ENCODE measurements at regions not wholly inside any gene's neighbourhood (a gene's known extent, or its start where the extent isn't known, plus 50 kb on each side); places are given as distances from the start of the nearest gene placed in this dataset.

GRCh38 chr9:31314241-31314640, 1070.2 kb upstream of the ACO1 start:
- H3K4me2 ChIP-seq (ENCODE audit: control insufficient read depth, extremely low read depth, insufficient read depth, low read depth, low read length) = no peak overlapping the region
- TF ChIP-seq EZH2 (IDR thresholded peaks at IDR 0.05; ENCODE audit: low read length) = no peak
- TF ChIP-seq, protein P1, sequence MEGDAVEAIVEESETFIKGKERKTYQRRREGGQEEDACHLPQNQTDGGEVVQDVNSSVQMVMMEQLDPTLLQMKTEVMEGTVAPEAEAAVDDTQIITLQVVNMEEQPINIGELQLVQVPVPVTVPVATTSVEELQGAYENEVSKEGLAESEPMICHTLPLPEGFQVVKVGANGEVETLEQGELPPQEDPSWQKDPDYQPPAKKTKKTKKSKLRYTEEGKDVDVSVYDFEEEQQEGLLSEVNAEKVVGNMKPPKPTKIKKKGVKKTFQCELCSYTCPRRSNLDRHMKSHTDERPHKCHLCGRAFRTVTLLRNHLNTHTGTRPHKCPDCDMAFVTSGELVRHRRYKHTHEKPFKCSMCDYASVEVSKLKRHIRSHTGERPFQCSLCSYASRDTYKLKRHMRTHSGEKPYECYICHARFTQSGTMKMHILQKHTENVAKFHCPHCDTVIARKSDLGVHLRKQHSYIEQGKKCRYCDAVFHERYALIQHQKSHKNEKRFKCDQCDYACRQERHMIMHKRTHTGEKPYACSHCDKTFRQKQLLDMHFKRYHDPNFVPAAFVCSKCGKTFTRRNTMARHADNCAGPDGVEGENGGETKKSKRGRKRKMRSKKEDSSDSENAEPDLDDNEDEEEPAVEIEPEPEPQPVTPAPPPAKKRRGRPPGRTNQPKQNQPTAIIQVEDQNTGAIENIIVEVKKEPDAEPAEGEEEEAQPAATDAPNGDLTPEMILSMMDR (optimal IDR thresholded peaks at IDR 0.05 in 1 of 3, IDR thresholded peaks at IDR 0.05 in 1 of 3, conservative IDR thresholded peaks at IDR 0.05 in 1 of 3; ENCODE audit: extremely low read depth in 1 of 3, insufficient read depth in 2 of 3, low read length in 3 of 3) = no peak

DNA sequence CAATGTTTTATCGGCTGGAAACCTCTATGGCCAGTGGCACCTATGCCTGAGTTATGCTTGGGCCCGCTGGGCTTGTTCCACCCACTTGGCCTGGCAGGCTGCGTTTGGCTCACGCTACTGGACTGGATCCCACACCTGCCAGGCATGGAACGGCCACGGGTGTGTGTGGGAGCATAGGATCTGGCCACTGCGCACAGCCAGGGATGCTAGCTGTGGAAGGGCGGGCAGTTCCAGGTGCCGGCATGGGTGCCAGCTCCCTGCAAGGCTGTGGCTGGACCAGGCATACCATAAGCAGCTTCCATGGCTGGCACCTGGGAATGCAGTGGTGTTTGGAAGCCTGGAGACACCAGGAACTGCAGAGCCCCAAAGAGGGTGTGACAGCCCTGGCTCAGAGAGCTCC, 1063.9 kb upstream of the ACO1 start:
- dilution Hi-C loops (cut with MboI; ENCODE audit: extremely low pct_ligation_motif_present, low sequenced_read_pairs) = no loop called here
- TF ChIP-seq, protein P1 (optimal IDR thresholded peaks at IDR 0.05 in 1 of 3, IDR thresholded peaks at IDR 0.05 in 1 of 3, conservative IDR thresholded peaks at IDR 0.05 in 1 of 3; ENCODE audit: extremely low read depth in 1 of 3, insufficient read depth in 2 of 3, low read length in 3 of 3) = no peak
- TF ChIP-seq EZH2 (IDR thresholded peaks at IDR 0.05; ENCODE audit: low read length) = no peak
- H2AFZ ChIP-seq (ENCODE audit: control insufficient read depth, low read length) = no peak overlapping the region

More at GRCh38 chr9:31314241-31314640, 1070.2 kb upstream of the ACO1 start:
- H3K27me3 ChIP-seq (ENCODE audit: control insufficient read depth, extremely low read depth, insufficient read depth, low read length) = no peaks in the 10 kb centered on the region
- no peak overlapping the region for H3K27ac ChIP-seq (ENCODE audit: control insufficient read depth, insufficient read depth, low read length)
- H3K79me2 ChIP-seq (ENCODE audit: control insufficient read depth, insufficient read depth, low read length) = no peaks in the 10 kb centered on the region
- dilution Hi-C loops (cut with MboI; ENCODE audit: extremely low pct_ligation_motif_present, low sequenced_read_pairs) = no loop called here
- no peak overlapping the region for H2AFZ ChIP-seq (ENCODE audit: control insufficient read depth, low read length)
- no peak overlapping the region for H3K9ac ChIP-seq (ENCODE audit: control insufficient read depth, extremely low read depth, insufficient read depth, low read length)
- H3K4me3 ChIP-seq (ENCODE audit: control insufficient read depth in 2 of 3, extremely low read depth in 1 of 3, insufficient read depth in 2 of 3, low read depth in 1 of 3, low read length in 3 of 3) = no peak overlapping the region
- H4K20me1 ChIP-seq (ENCODE audit: control insufficient read depth, extremely low read depth, insufficient read depth, low read length) = no peaks in the 10 kb centered on the region
- no peaks in the 10 kb centered on the region for H3K4me1 ChIP-seq (ENCODE audit: control insufficient read depth, extremely low read depth, insufficient read depth, low read length)
- DNase-seq (ENCODE audit: low read depth, low spot score) (no peak), FAIRE-seq (no peak)
- no peaks in the 10 kb centered on the region for H3K9me3 ChIP-seq (ENCODE audit: control insufficient read depth, low read depth, low read length)
- H3K9me1 ChIP-seq (ENCODE audit: control insufficient read depth, extremely low read depth, insufficient read depth, low read length) = no peaks in the 10 kb centered on the region
- no peaks in the 10 kb centered on the region for H3K36me3 ChIP-seq (ENCODE audit: control insufficient read depth in 2 of 2, extremely low read depth in 1 of 2, insufficient read depth in 2 of 2, low read length in 2 of 2)

More for the DNA sequence above, 1063.9 kb upstream of the ACO1 start:
- H3K4me1 ChIP-seq (ENCODE audit: control insufficient read depth, extremely low read depth, insufficient read depth, low read length) = no peaks in the 10 kb centered on the region
- no peaks in the 10 kb centered on the region for H3K79me2 ChIP-seq (ENCODE audit: control insufficient read depth, insufficient read depth, low read length)
- no peaks in the 10 kb centered on the region for H3K9me1 ChIP-seq (ENCODE audit: control insufficient read depth, extremely low read depth, insufficient read depth, low read length)
- H3K4me2 ChIP-seq (ENCODE audit: control insufficient read depth, extremely low read depth, insufficient read depth, low read depth, low read length) = no peak overlapping the region
- H3K27me3 ChIP-seq (ENCODE audit: control insufficient read depth, extremely low read depth, insufficient read depth, low read length) = no peaks in the 10 kb centered on the region
- FAIRE-seq (no peak), DNase-seq (ENCODE audit: low read depth, low spot score) (no peak)
- no peaks in the 10 kb centered on the region for H3K9me3 ChIP-seq (ENCODE audit: control insufficient read depth, low read depth, low read length)
- no peak overlapping the region for H3K27ac ChIP-seq (ENCODE audit: control insufficient read depth, insufficient read depth, low read length)
- no peaks in the 10 kb centered on the region for H3K36me3 ChIP-seq (ENCODE audit: control insufficient read depth in 2 of 2, extremely low read depth in 1 of 2, insufficient read depth in 2 of 2, low read length in 2 of 2)
- H4K20me1 ChIP-seq (ENCODE audit: control insufficient read depth, extremely low read depth, insufficient read depth, low read length) = no peaks in the 10 kb centered on the region
- no peak overlapping the region for H3K9ac ChIP-seq (ENCODE audit: control insufficient read depth, extremely low read depth, insufficient read depth, low read length)
- no peak overlapping the region for H3K4me3 ChIP-seq (ENCODE audit: control insufficient read depth in 2 of 3, extremely low read depth in 1 of 3, insufficient read depth in 2 of 3, low read depth in 1 of 3, low read length in 3 of 3)

All from keratinocyte (primary cell).